Natural killer cell (primary cell): ENCODE measurements at regions not wholly inside any gene's neighbourhood (a gene's known extent, or its start where the extent isn't known, plus 50 kb on each side); places are given as distances from the start of the nearest gene placed in this dataset.

ENCODE experiments used
- ATAC-seq, 3 donors: fragments of 150-1000 bp in 2 of 3; fragments of 200-7000 bp in 1 of 3; cut with Tn5 transposase; 1 replicate in 1 of 3; 2 replicates in 2 of 3; pipeline ENCODE4 v1.10.0; 2021; ENCODE audit warnings: mild to moderate bottlenecking in 2 of 3, moderate library complexity in 2 of 3
- DNase-seq, 2 donors: peaks; one replicate each; pipeline versions ENCODE4 v3.0.0 to v3.0.0-alpha.2; 2013 to 2021; ENCODE audit warnings: mixed read lengths in 1 of 2
- H3K27ac ChIP-seq: one replicate; pipeline ENCODE4 v1.5.1; 2013; ENCODE audit warnings: mild to moderate bottlenecking, low read length
- H3K27me3 ChIP-seq: one replicate; pipeline ENCODE4 v1.6.1; 2013; ENCODE audit warnings: low read length; ENCODE audit not compliant: control insufficient read depth, insufficient read depth
- H3K36me3 ChIP-seq: one replicate; pipeline ENCODE4 v1.6.1; 2013; ENCODE audit warnings: low read length; ENCODE audit not compliant: control insufficient read depth, insufficient read depth
- H3K4me1 ChIP-seq: one replicate; pipeline ENCODE4 v1.6.1; 2013; ENCODE audit warnings: low read length; ENCODE audit not compliant: control insufficient read depth, insufficient read depth
- H3K4me3 ChIP-seq: one replicate; pipeline ENCODE4 v1.5.1; 2013; ENCODE audit warnings: low read length
- H3K9me3 ChIP-seq: one replicate; pipeline ENCODE4 v1.6.1; 2013; ENCODE audit warnings: low read length; ENCODE audit not compliant: control insufficient read depth, insufficient read depth
- H3K27ac Mint-ChIP-seq, 2 donors: one replicate each; pipeline ENCODE4 v1.8.0; 2022; ENCODE audit warnings: mild to moderate bottlenecking in 2 of 2, mixed read lengths in 2 of 2, moderate library complexity in 1 of 2
- H3K27me3 Mint-ChIP-seq, 2 donors: one replicate each; pipeline ENCODE4 v1.8.0; 2022; ENCODE audit warnings: low read depth in 2 of 2, mixed read lengths in 2 of 2
- H3K36me3 Mint-ChIP-seq: one replicate; pipeline ENCODE4 v1.8.0; 2022; ENCODE audit warnings: mixed read lengths
- H3K4me1 Mint-ChIP-seq, 2 donors: one replicate each; pipeline ENCODE4 v1.8.0; 2022; ENCODE audit warnings: mixed read lengths in 2 of 2
- H3K4me3 Mint-ChIP-seq: one replicate; pipeline ENCODE4 v1.8.0; 2022; ENCODE audit warnings: mild to moderate bottlenecking, moderate library complexity, mixed read lengths
- H3K9me3 Mint-ChIP-seq, 2 donors: one replicate each; pipeline ENCODE4 v1.8.0; 2022; ENCODE audit warnings: mixed read lengths in 2 of 2
- WGBS: methylation state at CpG from one replicate; pipeline ENCODE4 v1.1.7; 2013; ENCODE audit warnings: missing lambda C conversion rate; ENCODE audit not compliant: insufficient coverage; 5-methylcytosine and 5-hydroxymethylcytosine counted together
- intact Hi-C: fragments of 100-400 bp; cut with micrococcal nuclease; formaldehyde crosslinking; loops from one replicate; pipeline ENCODE4 v1.14.2; 2022
- TF ChIP-seq, protein P1 (sequence below): fragments of 200-600 bp; IDR thresholded peaks from one replicate; pipeline ENCODE4 v1.8.0; 2022; ENCODE audit warnings: antibody characterized with exemption

- no peak overlapping the region for H3K4me3 Mint-ChIP-seq
- Histone ChIP-seq H3K4me3 (no peak overlapping the region), H3K9me3 (no peaks in the 10 kb centered on the region), H3K27me3 (no peaks in the 10 kb centered on the region), H3K4me1 (no peaks in the 10 kb centered on the region), H3K27ac (no peak overlapping the region), H3K36me3 (no peaks in the 10 kb centered on the region)
- H3K36me3 Mint-ChIP-seq = no peaks in the 10 kb centered on the region
- ATAC-seq (no peak), DNase-seq (no peak)
- intact Hi-C loops = no loop called here
- H3K4me1 Mint-ChIP-seq = no peaks in the 10 kb centered on the region
- H3K27me3 Mint-ChIP-seq = no peaks in the 10 kb centered on the region
- H3K9me3 Mint-ChIP-seq = peaks cover 5 to 10% of the 10 kb centered on the region in 2 donors
- 76% methylated on average over 3 of the region's 3 CpGs for WGBS
- H3K27ac Mint-ChIP-seq = no peak overlapping the region
- TF ChIP-seq, protein P1, sequence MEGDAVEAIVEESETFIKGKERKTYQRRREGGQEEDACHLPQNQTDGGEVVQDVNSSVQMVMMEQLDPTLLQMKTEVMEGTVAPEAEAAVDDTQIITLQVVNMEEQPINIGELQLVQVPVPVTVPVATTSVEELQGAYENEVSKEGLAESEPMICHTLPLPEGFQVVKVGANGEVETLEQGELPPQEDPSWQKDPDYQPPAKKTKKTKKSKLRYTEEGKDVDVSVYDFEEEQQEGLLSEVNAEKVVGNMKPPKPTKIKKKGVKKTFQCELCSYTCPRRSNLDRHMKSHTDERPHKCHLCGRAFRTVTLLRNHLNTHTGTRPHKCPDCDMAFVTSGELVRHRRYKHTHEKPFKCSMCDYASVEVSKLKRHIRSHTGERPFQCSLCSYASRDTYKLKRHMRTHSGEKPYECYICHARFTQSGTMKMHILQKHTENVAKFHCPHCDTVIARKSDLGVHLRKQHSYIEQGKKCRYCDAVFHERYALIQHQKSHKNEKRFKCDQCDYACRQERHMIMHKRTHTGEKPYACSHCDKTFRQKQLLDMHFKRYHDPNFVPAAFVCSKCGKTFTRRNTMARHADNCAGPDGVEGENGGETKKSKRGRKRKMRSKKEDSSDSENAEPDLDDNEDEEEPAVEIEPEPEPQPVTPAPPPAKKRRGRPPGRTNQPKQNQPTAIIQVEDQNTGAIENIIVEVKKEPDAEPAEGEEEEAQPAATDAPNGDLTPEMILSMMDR = no peak
Measured at GRCh38 chr16:47855431-47855830, 300.4 kb downstream of the ABCC12 start.

- WGBS = 95% methylated on average over 2 of the region's 2 CpGs
- no peak overlapping the region for H3K27ac Mint-ChIP-seq
- ATAC-seq (no peak), DNase-seq (no peak)
- H3K9me3 Mint-ChIP-seq = peaks cover 5 to 10% of the 10 kb centered on the region in 2 donors
- no peaks in the 10 kb centered on the region for H3K27me3 Mint-ChIP-seq
- H3K4me1 ChIP-seq = no peaks in the 10 kb centered on the region
- TF ChIP-seq, protein P1 = no peak
- intact Hi-C loops = no loop called here
- H3K4me3 Mint-ChIP-seq = no peak overlapping the region
- no peaks in the 10 kb centered on the region for H3K36me3 ChIP-seq
- no peaks in the 10 kb centered on the region for H3K36me3 Mint-ChIP-seq
- H3K4me3 ChIP-seq = no peak overlapping the region
- H3K27ac ChIP-seq = no peak overlapping the region
- no peaks in the 10 kb centered on the region for H3K4me1 Mint-ChIP-seq
- H3K27me3 ChIP-seq = no peaks in the 10 kb centered on the region
- no peaks in the 10 kb centered on the region for H3K9me3 ChIP-seq
Measured at GRCh38 chr16:47854737-47855136, 301.1 kb downstream of the ABCC12 start.

DNA sequence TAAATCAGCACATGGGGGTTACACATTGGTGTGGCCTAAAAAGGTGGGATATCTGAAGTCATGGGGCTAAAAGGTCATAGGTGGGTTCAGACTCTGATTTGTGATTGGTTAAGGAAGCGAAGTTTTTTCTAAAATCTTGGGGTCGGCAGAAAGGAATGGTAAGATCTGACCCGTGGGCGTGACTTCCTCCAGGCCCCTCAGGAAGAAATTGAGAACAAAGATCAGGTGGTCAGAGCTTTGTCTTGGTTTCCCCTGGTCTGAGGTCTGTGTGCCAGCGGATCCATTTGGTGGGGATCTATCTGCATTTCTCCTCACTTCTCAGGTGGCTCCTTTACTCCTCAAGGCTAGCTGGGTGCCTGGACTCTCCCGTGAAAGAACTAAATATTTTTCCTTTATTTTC lies 302.8 kb downstream of the ABCC12 start:
- Mint-ChIP-seq H3K9me3 (peaks cover 5 to 10% of the 10 kb centered on the region in 2 donors), H3K27ac (no peak overlapping the region), H3K36me3 (no peaks in the 10 kb centered on the region), H3K4me3 (no peak overlapping the region), H3K4me1 (no peaks in the 10 kb centered on the region), H3K27me3 (no peaks in the 10 kb centered on the region)
- intact Hi-C loops = no loop called here
- Histone ChIP-seq H3K4me3 (no peak overlapping the region), H3K27me3 (no peaks in the 10 kb centered on the region), H3K4me1 (no peaks in the 10 kb centered on the region), H3K36me3 (no peaks in the 10 kb centered on the region), H3K27ac (no peak overlapping the region), H3K9me3 (no peaks in the 10 kb centered on the region)
- TF ChIP-seq, protein P1 = no peak
- no peak for DNase-seq
- ATAC-seq = no peak
- 76% methylated on average over 5 of the region's 6 CpGs for WGBS

GRCh38 chr16:47851146-47851545 lies 304.6 kb downstream of the ABCC12 start:
- no peaks in the 10 kb centered on the region for H3K36me3 ChIP-seq
- H3K4me3 ChIP-seq = no peak overlapping the region
- TF ChIP-seq, protein P1 = no peak
- Mint-ChIP-seq H3K4me1 (no peaks in the 10 kb centered on the region), H3K36me3 (no peaks in the 10 kb centered on the region), H3K27me3 (no peaks in the 10 kb centered on the region), H3K4me3 (no peak overlapping the region), H3K27ac (no peak overlapping the region), H3K9me3 (peaks cover 7 to 10% of the 10 kb centered on the region in 2 donors)
- no peaks in the 10 kb centered on the region for H3K9me3 ChIP-seq
- no peak overlapping the region for H3K27ac ChIP-seq
- no peaks in the 10 kb centered on the region for H3K4me1 ChIP-seq
- DNase-seq (no peak), ATAC-seq (no peak)
- no peaks in the 10 kb centered on the region for H3K27me3 ChIP-seq
- intact Hi-C loops = no loop called here
- 63% methylated on average over 8 of the region's 8 CpGs for WGBS
